ENCODE measurements at regions not wholly inside any gene's neighbourhood (a gene's known extent, or its start where the extent isn't known, plus 50 kb on each side); places are given as distances from the start of the nearest gene placed in this dataset.
"Not testable (repeated sequence)": the region's sequence is repeated elsewhere in the genome, so short reads cannot be mapped to it uniquely, and the experiment has no call there.

- no peak for DNase-seq (ENCODE audit: low spot score)
- intact Hi-C loops (cut with DNase I), result no loop called here
Observed at GRCh38 chr14:25464078-25464477, 414.1 kb upstream of the STXBP6 start.

DNA sequence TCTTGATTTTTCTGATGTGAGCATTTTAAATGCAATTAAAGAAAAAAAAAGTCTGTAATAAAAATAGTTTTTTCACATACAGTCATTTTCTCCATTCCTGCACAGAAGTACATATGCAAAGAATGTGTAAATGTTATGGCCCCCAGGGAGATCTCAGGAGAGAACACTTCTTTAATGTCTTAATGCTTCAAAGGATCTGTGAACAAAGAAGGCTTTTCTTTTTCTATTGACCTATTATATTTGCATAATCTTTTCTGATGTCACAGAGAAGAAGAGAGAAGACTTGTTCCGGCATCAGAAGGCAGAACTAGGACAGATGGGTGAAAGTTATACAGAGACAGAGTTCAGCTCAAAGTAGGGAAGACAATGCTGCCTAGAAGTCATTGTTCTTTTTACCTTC, 413.5 kb upstream of the STXBP6 start:
- intact Hi-C loops (cut with DNase I), result no loop called here
- DNase-seq (ENCODE audit: low spot score), result no peak

- intact Hi-C loops (cut with DNase I), result no loop called here
- no peak for DNase-seq (ENCODE audit: low spot score)
Observed at GRCh38 chr14:25461780-25462179, 411.8 kb upstream of the STXBP6 start.

DNA sequence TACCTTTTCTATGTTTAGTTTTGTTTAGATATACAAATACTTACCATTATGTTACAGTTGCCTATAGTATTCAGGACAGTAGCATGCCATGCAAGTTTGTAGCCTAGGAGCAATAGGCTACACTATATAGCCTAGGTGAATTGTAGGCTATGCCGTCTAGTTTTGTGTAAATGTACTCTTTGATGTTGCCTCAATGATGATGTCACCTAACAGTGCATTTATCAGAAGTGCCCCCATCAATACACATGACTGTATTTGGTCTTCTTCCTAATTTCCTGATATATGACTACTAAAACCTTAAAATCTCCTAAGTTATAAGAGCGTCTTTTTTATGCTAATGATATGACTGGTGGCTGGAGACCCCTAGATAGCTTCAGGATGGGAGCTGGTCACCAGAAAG, 394.4 kb upstream of the STXBP6 start:
- no peak for DNase-seq (ENCODE audit: low spot score)
- intact Hi-C loops (cut with DNase I), result no loop called here

GRCh38 chr14:25440382-25440781, 390.4 kb upstream of the STXBP6 start:
- intact Hi-C loops (cut with DNase I); DNase-seq (ENCODE audit: low spot score): not testable (repeated sequence)

- DNase-seq (ENCODE audit: low spot score), result no peak
- intact Hi-C loops (cut with DNase I), result no loop called here
Observed at GRCh38 chr14:25436906-25437305, 387.0 kb upstream of the STXBP6 start.

DNA sequence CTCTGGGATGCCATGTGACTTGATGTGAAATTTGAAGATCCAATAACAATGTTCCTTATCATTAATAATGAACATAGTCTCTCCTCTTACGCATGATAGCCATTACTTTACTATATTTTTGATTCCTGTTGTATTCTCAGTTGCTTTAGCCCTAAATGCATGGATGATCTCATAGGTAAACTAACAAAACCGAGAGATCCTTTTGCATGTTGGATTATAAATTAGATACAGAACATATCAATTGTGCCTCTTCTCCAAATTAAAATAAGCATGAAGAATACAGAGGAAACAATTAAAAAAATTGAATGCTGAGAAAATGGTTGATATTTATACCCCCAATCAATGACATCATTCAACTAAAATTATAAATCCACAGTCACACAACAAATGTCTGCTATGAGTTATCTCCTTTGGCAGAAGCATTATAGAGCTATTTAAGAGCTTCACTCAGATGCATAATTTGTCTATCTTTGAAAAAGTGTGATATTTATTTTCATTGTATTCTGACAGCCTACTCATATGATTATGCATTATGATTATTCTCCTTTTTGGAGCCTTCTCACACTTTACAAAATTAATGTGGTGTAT, 386.4 kb upstream of the STXBP6 start:
- intact Hi-C loops (cut with DNase I), result no loop called here

GRCh38 chr14:25431211-25432076, 381.5 kb upstream of the STXBP6 start:
- intact Hi-C loops (cut with DNase I), result no loop called here
- DNase-seq (ENCODE audit: low spot score), result no peak

More for the DNA sequence above, 386.4 kb upstream of the STXBP6 start:
- DNase-seq (ENCODE audit: low spot score), result no peak

- no peak for DNase-seq (ENCODE audit: low spot score)
- intact Hi-C loops (cut with DNase I), result no loop called here
Observed at GRCh38 chr14:25430808-25431207, 380.9 kb upstream of the STXBP6 start.

DNA sequence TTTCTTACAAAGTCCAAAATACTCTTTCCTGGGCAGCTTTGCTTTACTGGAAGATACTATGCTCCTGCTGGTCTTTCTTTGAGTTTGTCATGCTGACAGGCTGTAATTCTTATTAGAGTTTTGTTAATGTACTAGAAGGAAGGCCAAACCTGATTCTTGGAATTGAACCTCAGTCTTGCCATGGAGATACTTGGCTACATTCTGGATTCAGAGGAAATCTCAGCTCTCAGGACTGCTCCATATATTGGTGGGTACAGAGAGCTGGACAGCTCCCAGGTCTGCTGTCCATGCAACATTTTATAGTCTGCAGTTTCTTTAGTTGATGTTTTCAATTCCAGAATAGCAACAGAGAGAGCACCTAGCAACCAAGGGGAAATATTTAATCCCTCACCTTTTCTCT, 363.1 kb upstream of the STXBP6 start:
- intact Hi-C loops (cut with DNase I), result no loop called here

GRCh38 chr14:25411781-25412757, 362.1 kb upstream of the STXBP6 start:
- intact Hi-C loops (cut with DNase I), result no loop called here
- no peak for DNase-seq (ENCODE audit: low spot score)

More for the DNA sequence above, 363.1 kb upstream of the STXBP6 start:
- no peak for DNase-seq (ENCODE audit: low spot score)

GRCh38 chr14:25406818-25407217, 356.9 kb upstream of the STXBP6 start:
- intact Hi-C loops (cut with DNase I), result no loop called here
- no peak for DNase-seq (ENCODE audit: low spot score)

DNA sequence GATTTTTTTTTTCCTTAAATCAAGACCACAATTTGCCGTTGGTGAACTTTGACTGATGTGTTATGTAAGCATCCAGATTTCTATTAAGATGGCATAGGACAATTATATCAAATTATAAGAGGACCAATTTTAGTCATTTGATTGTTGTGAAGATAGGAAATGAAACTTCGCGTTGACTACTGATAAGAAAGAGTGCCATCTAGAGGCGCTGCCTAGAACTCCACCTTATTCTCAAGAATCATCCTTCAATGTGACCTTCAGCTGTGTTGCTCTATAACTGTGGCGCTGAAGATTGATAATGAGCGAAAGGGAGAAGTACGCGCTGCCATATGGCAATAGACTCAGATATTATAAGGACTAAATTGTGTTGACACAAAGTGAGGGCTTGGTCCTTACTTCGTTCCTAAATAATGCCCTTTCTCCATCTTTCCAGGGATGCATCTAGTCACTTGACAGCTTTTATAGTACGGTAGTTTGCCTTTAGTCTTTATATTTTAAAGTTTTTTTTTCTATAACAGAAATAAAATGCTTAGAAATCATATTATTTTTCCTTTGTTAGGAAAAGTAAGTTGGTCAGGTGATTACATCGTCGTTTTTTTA, 350.8 kb upstream of the STXBP6 start:
- intact Hi-C loops (cut with DNase I), result no loop called here
- DNase-seq (ENCODE audit: low spot score), result no peak

DNA sequence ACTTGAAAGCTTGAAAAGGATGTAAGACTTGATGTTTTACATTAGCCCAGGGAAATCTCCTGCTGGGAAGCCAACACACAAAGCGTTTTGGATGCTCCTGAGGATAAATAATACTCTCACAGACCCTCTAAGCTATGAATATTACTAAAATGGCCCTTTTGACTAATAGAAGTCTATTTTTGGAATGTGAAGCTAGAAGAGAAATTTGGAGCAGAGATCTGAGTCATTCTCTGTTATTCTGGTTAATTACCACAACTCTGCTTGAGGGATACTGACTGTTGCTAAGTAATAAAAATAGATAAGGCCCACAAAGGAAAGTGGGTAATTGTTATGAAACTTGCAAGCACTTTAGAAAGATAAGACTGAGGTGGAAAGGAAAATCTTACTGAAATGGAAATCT, 346.2 kb upstream of the STXBP6 start:
- DNase-seq (ENCODE audit: low spot score), result no peak

GRCh38 chr14:25394791-25395391, 344.9 kb upstream of the STXBP6 start:
- intact Hi-C loops (cut with DNase I), result no loop called here
- no peak for DNase-seq (ENCODE audit: low spot score)

More for the DNA sequence above, 346.2 kb upstream of the STXBP6 start:
- intact Hi-C loops (cut with DNase I), result no loop called here

DNA sequence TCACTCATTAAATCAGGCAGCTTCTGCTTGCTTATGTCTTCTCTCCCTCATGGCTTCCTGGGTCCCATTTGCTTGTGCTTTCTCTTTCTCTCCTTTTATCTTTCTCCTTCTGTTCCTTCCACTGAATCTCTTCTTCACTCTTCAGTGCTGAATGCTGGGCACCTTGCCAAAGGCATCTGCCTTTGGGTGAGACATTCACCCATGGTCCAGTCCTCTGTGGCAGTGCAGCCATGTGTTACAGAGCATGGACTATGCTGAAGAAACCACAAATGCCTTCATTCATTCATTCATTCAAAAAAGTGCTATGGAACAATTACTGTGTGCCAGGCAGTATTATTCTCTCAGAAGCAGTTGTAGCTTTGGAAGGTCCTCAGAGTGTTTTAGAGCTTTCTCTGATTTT, 344.4 kb upstream of the STXBP6 start:
- no peak for DNase-seq (ENCODE audit: low spot score)
- intact Hi-C loops (cut with DNase I), result no loop called here

GRCh38 chr14:25389948-25390347, 340.0 kb upstream of the STXBP6 start:
- intact Hi-C loops (cut with DNase I), result no loop called here
- no peak for DNase-seq (ENCODE audit: low spot score)

DNA sequence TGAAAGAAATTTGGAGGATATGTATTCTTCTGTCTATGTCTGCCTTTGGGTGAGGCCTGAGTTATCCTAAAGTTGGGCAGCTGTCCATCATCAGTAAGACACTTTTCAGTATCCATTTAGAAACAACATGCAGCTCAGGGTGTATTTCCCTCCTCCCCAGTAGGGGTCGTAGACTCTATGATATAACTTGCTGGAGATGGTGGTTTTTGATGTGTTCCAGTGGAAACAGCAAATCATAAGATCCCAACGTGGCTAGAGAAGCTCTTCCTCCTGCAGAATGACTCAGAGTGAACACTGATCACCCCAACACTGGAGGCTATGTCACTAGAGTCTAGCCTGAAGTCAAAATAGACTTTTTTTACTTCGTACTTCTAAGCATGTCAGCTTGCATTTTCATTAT, 331.6 kb upstream of the STXBP6 start:
- DNase-seq (ENCODE audit: low spot score), result no peak
- intact Hi-C loops (cut with DNase I), result no loop called here

- intact Hi-C loops (cut with DNase I), result no loop called here
- no peak for DNase-seq (ENCODE audit: low spot score)
Observed at GRCh38 chr14:25375639-25376038, 325.7 kb upstream of the STXBP6 start.

Data from cardiac septum (tissue), 1 donor.